KMS-11 (cell line): ENCODE measurements at regions not wholly inside any gene's neighbourhood (a gene's known extent, or its start where the extent isn't known, plus 50 kb on each side); places are given as distances from the start of the nearest gene placed in this dataset.

Source experiments
- H2AFZ ChIP-seq: fragments of 200-600 bp; sonication (generic); 2 replicates; pipeline ENCODE4 v1.6.1; 2016; ENCODE audit warnings: antibody characterized with exemption, mixed run types, low read depth
- H3K27ac ChIP-seq: fragments of 200-600 bp; sonication (generic); 2 replicates; pipeline ENCODE4 v1.6.1; 2016; ENCODE audit warnings: mild to moderate bottlenecking, mixed run types
- H3K27me3 ChIP-seq: fragments of 200-600 bp; sonication (generic); 2 replicates; pipeline ENCODE4 v1.6.1; 2017; ENCODE audit warnings: mild to moderate bottlenecking, low read depth, mixed run types, moderate library complexity; ENCODE audit not compliant: insufficient read depth
- H3K36me3 ChIP-seq: fragments of 200-600 bp; sonication (generic); 2 replicates; pipeline ENCODE4 v1.6.1; 2017; ENCODE audit warnings: mild to moderate bottlenecking, mixed run types; ENCODE audit not compliant: insufficient read depth
- H3K4me1 ChIP-seq: fragments of 200-600 bp; sonication (generic); 2 replicates; pipeline ENCODE4 v1.6.1; 2016; ENCODE audit warnings: mild to moderate bottlenecking, low read depth, mixed run types; ENCODE audit not compliant: poor library complexity, severe bottlenecking
- H3K4me2 ChIP-seq: fragments of 200-600 bp; sonication (generic); 2 replicates; pipeline ENCODE4 v1.7.0; 2016; ENCODE audit warnings: mild to moderate bottlenecking, mixed run types
- H3K4me3 ChIP-seq: fragments of 200-600 bp; sonication (generic); IDR thresholded peaks from 2 replicates; pipeline ENCODE4 v1.6.1; 2017; ENCODE audit warnings: low read depth, low read length, mixed read lengths; ENCODE audit not compliant: insufficient read depth
- H3K79me2 ChIP-seq: fragments of 200-600 bp; sonication (generic); 2 replicates; pipeline ENCODE4 v1.6.1; 2016; ENCODE audit warnings: low read depth, mixed run types; ENCODE audit not compliant: insufficient read depth
- H3K9ac ChIP-seq: fragments of 200-600 bp; sonication (generic); 2 replicates; pipeline ENCODE4 v1.6.1; 2016; ENCODE audit warnings: mild to moderate bottlenecking, mixed run types
- H4K20me1 ChIP-seq: fragments of 200-600 bp; sonication (generic); 2 replicates; pipeline ENCODE4 v1.6.1; 2016; ENCODE audit warnings: mild to moderate bottlenecking, mixed run types; ENCODE audit not compliant: insufficient read depth
- TF ChIP-seq, protein P1 (sequence below): fragments of 200-600 bp; sonication (generic); conservative IDR thresholded peaks from 2 replicates; pipeline ENCODE4 v1.6.1; 2017; ENCODE audit warnings: low read depth, mild to moderate bottlenecking, antibody characterized with exemption, low read length, moderate library complexity, mixed read lengths

- Histone ChIP-seq H3K36me3 (no peaks in the 10 kb centered on the region), H4K20me1 (no peaks in the 10 kb centered on the region), H3K79me2 (no peaks in the 10 kb centered on the region), H3K9ac (no peak overlapping the region), H3K4me3 (no peak overlapping the region), H3K27ac (no peak overlapping the region), H3K4me2 (no peak overlapping the region), H3K4me1 (no peaks in the 10 kb centered on the region), H3K27me3 (no peaks in the 10 kb centered on the region), H2AFZ (no peak overlapping the region)
- TF ChIP-seq, protein P1, sequence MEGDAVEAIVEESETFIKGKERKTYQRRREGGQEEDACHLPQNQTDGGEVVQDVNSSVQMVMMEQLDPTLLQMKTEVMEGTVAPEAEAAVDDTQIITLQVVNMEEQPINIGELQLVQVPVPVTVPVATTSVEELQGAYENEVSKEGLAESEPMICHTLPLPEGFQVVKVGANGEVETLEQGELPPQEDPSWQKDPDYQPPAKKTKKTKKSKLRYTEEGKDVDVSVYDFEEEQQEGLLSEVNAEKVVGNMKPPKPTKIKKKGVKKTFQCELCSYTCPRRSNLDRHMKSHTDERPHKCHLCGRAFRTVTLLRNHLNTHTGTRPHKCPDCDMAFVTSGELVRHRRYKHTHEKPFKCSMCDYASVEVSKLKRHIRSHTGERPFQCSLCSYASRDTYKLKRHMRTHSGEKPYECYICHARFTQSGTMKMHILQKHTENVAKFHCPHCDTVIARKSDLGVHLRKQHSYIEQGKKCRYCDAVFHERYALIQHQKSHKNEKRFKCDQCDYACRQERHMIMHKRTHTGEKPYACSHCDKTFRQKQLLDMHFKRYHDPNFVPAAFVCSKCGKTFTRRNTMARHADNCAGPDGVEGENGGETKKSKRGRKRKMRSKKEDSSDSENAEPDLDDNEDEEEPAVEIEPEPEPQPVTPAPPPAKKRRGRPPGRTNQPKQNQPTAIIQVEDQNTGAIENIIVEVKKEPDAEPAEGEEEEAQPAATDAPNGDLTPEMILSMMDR: no peak
Observed at GRCh38 chr11:8793114-8793777, 110.7 kb downstream of the RPL27A start.

DNA sequence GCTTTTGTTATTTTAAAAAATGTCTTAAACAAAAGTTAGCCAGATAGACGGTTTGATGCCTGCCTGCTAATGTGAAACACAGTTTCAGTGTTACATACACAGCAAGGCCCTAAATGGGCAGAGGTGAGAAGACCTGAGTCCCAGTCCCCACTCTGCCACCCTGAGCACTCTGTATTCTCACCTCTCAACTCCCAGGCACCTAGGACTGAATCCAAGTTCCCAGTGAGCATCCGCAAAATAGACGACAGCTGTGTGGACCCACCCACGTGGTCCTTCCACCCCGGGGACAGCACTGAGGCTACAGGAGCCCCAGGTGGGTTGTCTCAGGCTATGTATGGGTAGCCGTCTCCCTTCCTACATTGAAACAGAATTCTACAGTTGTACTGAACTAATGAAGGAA is 111.5 kb downstream of the RPL27A start:
- no peaks in the 10 kb centered on the region for H3K79me2 ChIP-seq
- H2AFZ ChIP-seq: no peak overlapping the region
- no peak overlapping the region for H3K4me2 ChIP-seq
- TF ChIP-seq, protein P1: no peak
- no peak overlapping the region for H3K27ac ChIP-seq
- H3K4me1 ChIP-seq: no peaks in the 10 kb centered on the region
- H3K36me3 ChIP-seq: no peaks in the 10 kb centered on the region
- no peaks in the 10 kb centered on the region for H3K27me3 ChIP-seq
- H4K20me1 ChIP-seq: no peaks in the 10 kb centered on the region
- no peak overlapping the region for H3K4me3 ChIP-seq
- H3K9ac ChIP-seq: no peak overlapping the region

DNA sequence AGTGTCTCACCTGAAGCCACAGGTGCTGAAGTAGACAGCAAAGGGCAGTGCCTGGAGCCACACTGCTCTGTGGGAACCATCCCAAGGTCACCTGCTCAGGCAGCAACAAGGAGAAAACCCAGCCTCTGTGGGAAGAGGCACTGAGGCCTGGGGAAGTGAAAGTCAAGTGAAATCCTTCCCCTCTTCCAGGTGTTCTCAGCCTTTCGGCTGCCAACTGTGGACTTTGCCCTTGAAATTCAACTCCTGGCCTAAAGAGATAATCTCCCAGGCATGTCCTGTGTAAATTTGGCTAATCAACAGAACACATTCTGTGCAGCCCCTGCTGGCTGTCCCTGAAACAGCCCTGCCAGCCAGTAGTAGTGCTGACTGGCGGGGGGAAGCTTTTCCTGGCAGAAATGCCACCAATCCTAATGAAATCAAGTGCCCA is 112.1 kb downstream of the RPL27A start:
- TF ChIP-seq, protein P1: no peak
- no peaks in the 10 kb centered on the region for H3K36me3 ChIP-seq
- no peak overlapping the region for H2AFZ ChIP-seq
- H3K4me2 ChIP-seq: no peak overlapping the region
- H3K79me2 ChIP-seq: no peaks in the 10 kb centered on the region
- H3K4me3 ChIP-seq: no peak overlapping the region
- no peaks in the 10 kb centered on the region for H4K20me1 ChIP-seq
- no peaks in the 10 kb centered on the region for H3K27me3 ChIP-seq
- H3K4me1 ChIP-seq: no peaks in the 10 kb centered on the region
- H3K9ac ChIP-seq: no peak overlapping the region
- H3K27ac ChIP-seq: no peak overlapping the region

- H3K4me1 ChIP-seq: no peaks in the 10 kb centered on the region
- H3K4me3 ChIP-seq: no peak overlapping the region
- H4K20me1 ChIP-seq: no peaks in the 10 kb centered on the region
- no peak overlapping the region for H3K4me2 ChIP-seq
- TF ChIP-seq, protein P1: no peak
- no peak overlapping the region for H2AFZ ChIP-seq
- no peak overlapping the region for H3K27ac ChIP-seq
- H3K36me3 ChIP-seq: no peaks in the 10 kb centered on the region
- no peak overlapping the region for H3K9ac ChIP-seq
- H3K27me3 ChIP-seq: no peaks in the 10 kb centered on the region
- H3K79me2 ChIP-seq: no peaks in the 10 kb centered on the region
Observed at GRCh38 chr11:8796941-8797340, 114.0 kb upstream of the AKIP1 start.
